ENCODE measurements at regions not wholly inside any gene's neighbourhood (a gene's known extent, or its start where the extent isn't known, plus 50 kb on each side); places are given as distances from the start of the nearest gene placed in this dataset.
"Not testable (repeated sequence)": the region's sequence is repeated elsewhere in the genome, so short reads cannot be mapped to it uniquely, and the experiment has no call there.

DNA sequence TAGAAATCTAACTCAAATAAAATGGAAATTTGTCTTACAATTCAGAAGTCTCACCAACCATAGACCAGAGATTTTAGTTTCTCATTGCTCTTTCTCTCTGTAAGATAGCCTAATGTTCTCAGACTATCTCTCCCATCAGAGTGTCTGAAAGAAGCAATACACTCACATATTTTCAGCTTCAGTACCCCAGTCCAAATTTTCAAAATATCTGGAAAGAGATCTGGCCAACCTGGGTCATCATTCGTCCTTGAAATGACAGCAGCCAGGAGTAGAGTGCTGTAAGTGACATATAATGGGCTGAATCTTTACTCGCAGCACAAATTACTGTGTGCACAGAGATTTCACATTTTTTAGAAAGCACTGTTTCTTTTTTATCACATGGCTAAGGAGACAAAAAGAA lies 313.3 kb upstream of the PRR16 start:
- no peak for DNase-seq (ENCODE audit: low spot score)

DNA sequence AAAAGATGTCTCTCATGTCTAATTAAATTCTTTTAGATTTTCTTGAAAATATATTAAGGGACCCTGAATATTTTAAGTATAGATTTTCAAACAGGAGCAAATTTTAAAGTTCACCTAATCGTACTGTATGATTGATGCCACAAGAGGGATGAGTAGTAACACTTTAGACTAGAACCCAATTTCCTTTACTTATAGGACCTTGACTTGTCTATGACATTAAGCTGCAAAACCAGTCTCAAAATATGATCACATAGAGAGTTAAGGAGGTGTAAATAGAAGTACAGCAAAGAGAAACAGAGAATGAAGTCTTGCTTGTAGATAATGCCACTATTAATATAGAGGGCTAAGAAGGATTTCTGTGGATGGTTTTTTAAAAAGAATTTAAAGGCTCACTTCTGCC lies 312.9 kb upstream of the PRR16 start:
- DNase-seq (ENCODE audit: low spot score) = no peak

- no peak for DNase-seq (ENCODE audit: low spot score)
Observed at GRCh38 chr5:120151825-120152224, 312.3 kb upstream of the PRR16 start.

- DNase-seq (ENCODE audit: low spot score) = no peak
Observed at GRCh38 chr5:120152472-120152871, 311.6 kb upstream of the PRR16 start.

DNA sequence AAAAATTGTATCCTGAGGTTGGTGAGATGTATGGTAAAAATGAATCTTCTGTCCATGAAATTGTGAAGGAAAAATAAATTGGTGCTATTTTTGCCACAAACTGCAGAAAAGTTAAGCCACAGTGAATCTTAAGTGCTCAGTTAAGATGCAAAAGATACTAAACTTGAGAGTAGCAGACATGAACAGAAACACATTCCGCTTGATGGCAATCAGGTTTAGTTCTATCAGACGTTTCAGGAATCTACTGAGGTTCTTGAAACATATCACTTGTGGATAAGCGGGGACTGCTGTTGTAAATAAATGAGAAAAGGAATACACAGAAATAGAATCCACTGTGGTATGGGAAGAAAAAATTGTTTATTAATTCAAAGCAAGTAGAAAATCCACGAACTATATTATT lies 311.2 kb upstream of the PRR16 start:
- no peak for DNase-seq (ENCODE audit: low spot score)

DNA sequence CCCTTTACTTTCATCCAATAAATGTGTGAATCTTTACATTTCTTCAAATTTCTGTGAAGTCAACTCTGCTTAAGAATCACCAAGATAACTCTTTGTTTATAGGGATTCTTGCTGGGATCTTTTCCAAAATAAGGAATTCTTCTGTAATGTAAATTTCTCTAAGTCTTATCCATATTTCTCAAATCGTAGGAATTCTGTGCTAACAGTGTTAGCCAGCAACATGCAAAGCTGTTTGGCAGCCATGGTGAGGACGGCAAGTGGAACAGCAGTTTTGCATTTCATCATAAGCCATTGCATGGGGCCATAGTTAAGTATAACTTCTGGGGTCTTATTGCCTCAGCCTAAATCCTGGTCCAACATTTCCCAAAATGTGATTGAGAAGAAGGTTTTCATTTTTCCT lies 310.5 kb upstream of the PRR16 start:
- DNase-seq (ENCODE audit: low spot score) = no peak

- DNase-seq (ENCODE audit: low spot score) = no peak
Observed at GRCh38 chr5:120155873-120156272, 308.2 kb upstream of the PRR16 start.

DNA sequence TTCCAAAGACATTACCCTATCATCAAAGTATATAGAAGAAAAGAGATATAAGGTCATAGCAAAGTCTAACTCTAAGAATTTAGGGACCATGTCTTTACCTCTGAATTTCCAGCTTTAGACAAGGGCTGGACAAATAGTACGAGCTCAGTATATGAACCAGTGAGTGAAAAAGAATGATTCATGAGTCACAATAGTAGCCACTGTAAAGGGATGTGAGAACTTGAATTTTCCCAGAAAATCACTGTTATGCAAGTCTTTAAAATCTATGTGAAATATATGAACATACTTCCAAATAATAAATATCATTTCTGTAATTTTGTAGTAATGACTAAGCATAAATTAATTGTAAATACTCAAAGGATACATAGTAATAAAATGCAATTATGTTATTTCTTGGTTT lies 305.9 kb upstream of the PRR16 start:
- no peak for DNase-seq (ENCODE audit: low spot score)

GRCh38 chr5:120159155-120159554 lies 304.9 kb upstream of the PRR16 start:
- no peak for DNase-seq (ENCODE audit: low spot score)

- no peak for DNase-seq (ENCODE audit: low spot score)
Observed at GRCh38 chr5:120160124-120160895, 303.8 kb upstream of the PRR16 start.

- DNase-seq (ENCODE audit: low spot score) = no peak
Observed at GRCh38 chr5:120162321-120162720, 301.8 kb upstream of the PRR16 start.

DNA sequence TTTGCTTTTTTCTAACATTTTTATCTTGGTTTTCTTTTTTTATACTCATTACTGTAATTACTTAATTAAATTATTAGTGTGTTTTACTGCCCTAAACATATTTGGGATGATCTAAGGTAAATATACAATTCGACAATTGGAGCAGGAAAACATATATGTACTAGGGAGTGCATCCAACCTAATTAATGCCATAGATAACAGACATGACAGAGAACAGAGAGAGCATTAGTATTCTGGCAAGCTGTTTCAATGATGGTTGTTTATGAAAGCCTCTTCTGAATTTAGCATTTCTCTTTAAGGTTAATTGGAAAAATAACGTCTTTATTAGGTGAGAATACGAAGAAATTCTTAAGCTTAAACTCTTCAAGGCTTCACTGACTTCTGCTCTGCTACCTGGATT lies 300.1 kb upstream of the PRR16 start:
- DNase-seq (ENCODE audit: low spot score) = no peak

GRCh38 chr5:120164986-120165385 lies 299.1 kb upstream of the PRR16 start:
- DNase-seq (ENCODE audit: low spot score) = no peak

DNA sequence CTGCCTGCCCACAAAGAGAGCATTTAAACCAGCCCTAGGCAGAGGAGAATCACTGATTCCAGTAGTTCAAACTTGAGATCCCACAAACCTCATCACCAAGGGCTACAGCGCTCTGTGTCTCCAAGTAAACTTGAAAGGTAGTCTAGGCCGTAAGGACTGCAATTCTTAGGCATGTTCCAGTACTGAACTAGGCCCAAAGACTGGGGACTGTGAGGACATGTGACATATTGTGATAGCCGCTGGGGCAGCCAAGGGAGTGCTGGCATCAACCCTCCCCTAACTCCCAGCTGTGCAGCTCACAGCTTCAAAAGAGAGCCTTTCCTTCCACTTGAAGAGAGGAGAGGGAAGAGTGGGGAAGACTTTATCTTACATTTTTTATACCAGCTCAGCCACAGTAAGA lies 291.0 kb upstream of the PRR16 start:
- no peak for DNase-seq (ENCODE audit: low spot score)

GRCh38 chr5:120174089-120174488 lies 290.0 kb upstream of the PRR16 start:
- DNase-seq (ENCODE audit: low spot score) = no peak

- DNase-seq (ENCODE audit: low spot score) = not testable (repeated sequence)
Observed at GRCh38 chr5:120181238-120181637, 282.9 kb upstream of the PRR16 start.

GRCh38 chr5:120194650-120195049 lies 269.4 kb upstream of the PRR16 start:
- DNase-seq (ENCODE audit: low spot score) = not testable (repeated sequence)

- DNase-seq (ENCODE audit: low spot score) = no peak
Observed at GRCh38 chr5:120199559-120199958, 264.5 kb upstream of the PRR16 start.

- DNase-seq (ENCODE audit: low spot score) = no peak
Observed at GRCh38 chr5:120207129-120207528, 257.0 kb upstream of the PRR16 start.

DNA sequence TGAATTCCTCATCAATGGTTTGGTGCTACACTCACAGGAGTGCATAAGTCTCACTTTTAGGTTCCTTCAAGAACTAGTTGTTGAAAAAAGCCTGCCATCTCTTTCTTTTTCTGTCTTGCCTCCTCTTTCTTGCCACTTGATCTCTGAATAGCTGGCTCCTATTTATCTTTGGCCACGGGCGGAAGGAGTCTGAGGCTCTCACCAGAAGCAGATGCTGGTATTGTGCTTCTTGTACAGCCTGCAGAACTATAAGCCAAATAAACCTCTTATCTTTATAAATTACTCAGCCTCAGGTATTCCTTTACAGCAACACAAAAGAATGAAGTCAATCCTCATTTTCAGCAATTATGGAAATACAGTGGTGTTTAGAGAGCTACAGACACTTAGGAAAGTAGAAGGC lies 247.1 kb upstream of the PRR16 start:
- no peak for DNase-seq (ENCODE audit: low spot score)

DNA sequence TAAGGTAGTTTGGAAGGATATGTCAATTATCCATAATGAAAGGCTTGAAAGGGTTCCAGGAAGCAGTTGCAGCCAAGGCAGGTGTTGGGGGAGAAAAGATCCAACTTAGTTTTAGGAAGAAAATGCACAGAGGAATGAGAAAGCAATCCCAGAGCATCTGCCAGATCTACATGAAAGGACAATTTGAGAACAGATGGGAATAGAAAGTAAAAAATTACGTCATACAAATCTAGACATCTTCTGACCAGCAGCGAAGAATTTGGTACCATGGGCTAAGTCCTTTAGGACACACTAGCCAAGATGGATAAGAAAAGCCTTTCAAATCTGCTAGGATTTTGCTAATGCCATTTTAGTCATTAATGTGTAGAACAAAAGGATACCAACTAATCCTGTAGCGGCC lies 244.1 kb upstream of the PRR16 start:
- DNase-seq (ENCODE audit: low spot score) = no peak

DNA sequence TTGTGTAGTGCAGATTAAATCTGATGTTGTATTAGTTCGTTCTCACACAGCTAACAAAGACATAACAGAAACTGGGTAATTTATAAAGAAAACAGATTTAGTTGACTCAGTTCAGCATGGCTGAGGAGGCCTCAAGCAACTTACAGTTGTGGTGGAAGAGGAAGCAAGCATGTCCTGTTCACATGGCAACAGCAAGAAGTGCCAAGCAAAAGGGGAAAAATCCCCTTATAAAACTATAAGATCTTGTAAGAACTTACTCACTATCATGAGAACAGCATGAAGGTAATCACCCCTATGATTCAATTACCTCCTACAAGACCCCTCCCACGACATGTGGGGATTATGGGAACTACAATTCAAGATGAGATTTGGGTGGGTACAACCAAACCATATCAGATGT lies 238.6 kb upstream of the PRR16 start:
- DNase-seq (ENCODE audit: low spot score) = no peak

DNA sequence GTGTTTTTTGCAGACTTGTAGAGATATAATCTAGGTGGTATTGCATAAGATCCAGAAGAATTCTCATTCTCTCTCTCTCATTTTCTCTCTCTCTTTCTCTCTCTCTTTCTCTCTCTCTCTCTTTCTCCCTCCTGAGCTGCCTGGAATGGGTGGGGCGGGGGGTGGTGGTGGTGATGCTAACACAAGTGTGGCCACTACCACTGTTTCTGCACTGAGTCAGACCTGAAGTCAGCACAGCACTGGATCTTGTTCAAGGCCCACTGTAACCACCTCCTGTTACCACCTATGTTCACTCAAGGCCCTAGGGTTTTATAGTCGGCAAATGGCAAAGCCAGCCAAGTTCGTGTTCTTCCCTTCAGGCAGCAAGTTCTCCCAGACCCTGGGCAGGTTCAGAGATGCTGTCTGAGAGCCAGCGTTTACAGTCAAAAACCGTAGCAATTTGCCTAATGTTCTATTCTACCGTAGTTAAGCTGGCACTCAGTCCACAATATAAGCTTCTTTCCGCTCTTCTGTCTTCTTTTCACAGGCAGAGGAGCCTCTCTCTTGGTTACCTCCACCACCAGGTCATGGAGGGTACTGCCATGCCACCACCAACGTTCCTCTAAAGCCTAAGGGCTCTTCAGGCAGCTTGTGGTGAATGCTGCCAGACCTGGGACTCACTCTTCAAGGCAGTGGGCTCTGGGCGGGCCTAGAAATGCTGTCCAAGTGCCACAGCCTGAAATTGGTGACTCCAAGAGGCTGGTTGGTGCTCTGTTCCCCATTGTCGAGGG lies 235.7 kb upstream of the PRR16 start:
- DNase-seq (ENCODE audit: low spot score) = no peak

GRCh38 chr5:120229036-120229435 lies 235.1 kb upstream of the PRR16 start:
- no peak for DNase-seq (ENCODE audit: low spot score)

All from cerebellar cortex (tissue), 1 donor.